ENCODE measurements at regions not wholly inside any gene's neighbourhood (a gene's known extent, or its start where the extent isn't known, plus 50 kb on each side); places are given as distances from the start of the nearest gene placed in this dataset.

GRCh38 chr2:118622108-118622507 is 225.3 kb downstream of the EN1 start:
- no peak for DNase-seq (ENCODE audit: low spot score)

GRCh38 chr2:118618279-118618678 is 229.2 kb downstream of the EN1 start:
- peaks cover 0 to 9% (median 2%) of the 10 kb centered on the region in 4 donors for H3K27me3 ChIP-seq (ENCODE audit: control insufficient read depth in 4 of 4, insufficient read depth in 4 of 4, low read length in 3 of 4)
- no peaks in the 10 kb centered on the region for H3K9me3 ChIP-seq (ENCODE audit: control insufficient read depth in 4 of 4, low read length in 3 of 4)
- no peak overlapping the region for H3K9ac ChIP-seq (ENCODE audit: low read depth in 1 of 2, low read length in 2 of 2)
- no peak overlapping the region for H3K4me3 ChIP-seq (ENCODE audit: low read depth in 1 of 3, low read length in 3 of 3)
- 69% methylated on average over 13 of the region's 13 CpGs for WGBS
- no peaks in the 10 kb centered on the region for H3K36me3 ChIP-seq (ENCODE audit: control insufficient read depth in 4 of 4, insufficient read depth in 3 of 4, low read depth in 1 of 4, low read length in 3 of 4)
- H3K4me1 ChIP-seq (ENCODE audit: control insufficient read depth in 4 of 4, insufficient read depth in 4 of 4, low read length in 3 of 4): no peaks in the 10 kb centered on the region
- H3K27ac ChIP-seq (ENCODE audit: low read depth in 1 of 2, low read length in 2 of 2): no peak overlapping the region
- no peak for TF ChIP-seq HNF4A (conservative IDR thresholded peaks at IDR 0.05)
- no peak for TF ChIP-seq GABPA (IDR thresholded peaks at IDR 0.05 in 1 of 2, conservative IDR thresholded peaks at IDR 0.05 in 1 of 2)
- TF ChIP-seq JUND (IDR thresholded peaks at IDR 0.05): no peak
- TF ChIP-seq MAX (IDR thresholded peaks at IDR 0.05): no peak
- TF ChIP-seq TAF1 (conservative IDR thresholded peaks at IDR 0.05): no peak
- no peak for TF ChIP-seq HNF4G (IDR thresholded peaks at IDR 0.05)
- TF ChIP-seq ZBTB33 (IDR thresholded peaks at IDR 0.05): no peak
- TF ChIP-seq ATF3 (IDR thresholded peaks at IDR 0.05): no peak
- TF ChIP-seq REST (IDR thresholded peaks at IDR 0.05): no peak
- no peak for TF ChIP-seq FOXA2 (IDR thresholded peaks at IDR 0.05)
- no peak for TF ChIP-seq YY1 (IDR thresholded peaks at IDR 0.05)
- no peak for TF ChIP-seq NR2F2 (IDR thresholded peaks at IDR 0.05)
- no peak for TF ChIP-seq RXRA (IDR thresholded peaks at IDR 0.05)
- TF ChIP-seq FOXA1 (IDR thresholded peaks at IDR 0.05): no peak
- TF ChIP-seq EGR1 (IDR thresholded peaks at IDR 0.05; ENCODE audit: low read depth in 2 of 2): no peak
- no peak for DNase-seq (ENCODE audit: low spot score)

More at GRCh38 chr2:118622108-118622507, 225.3 kb downstream of the EN1 start:
- TF ChIP-seq NR2F2 (IDR thresholded peaks at IDR 0.05) (no peak), TAF1 (conservative IDR thresholded peaks at IDR 0.05) (no peak), HNF4A (conservative IDR thresholded peaks at IDR 0.05) (no peak), SP1 (IDR thresholded peaks at IDR 0.05) (no peak), FOXA2 (IDR thresholded peaks at IDR 0.05) (no peak), EGR1 (IDR thresholded peaks at IDR 0.05; ENCODE audit: low read depth in 2 of 2) (no peak), CTCF (IDR thresholded peaks at IDR 0.05; ENCODE audit: low read depth, low read length, missing input control) (no peak), FOXA1 (IDR thresholded peaks at IDR 0.05) (no peak), RXRA (IDR thresholded peaks at IDR 0.05) (no peak), GABPA (IDR thresholded peaks at IDR 0.05 in 1 of 2, conservative IDR thresholded peaks at IDR 0.05 in 1 of 2) (no peak)
- 84% methylated on average over 3 of the region's 3 CpGs for WGBS
- Histone ChIP-seq H3K27ac (ENCODE audit: low read depth in 1 of 2, low read length in 2 of 2) (no peak overlapping the region), H3K9ac (ENCODE audit: low read depth in 1 of 2, low read length in 2 of 2) (no peak overlapping the region), H3K27me3 (ENCODE audit: control insufficient read depth in 4 of 4, insufficient read depth in 4 of 4, low read length in 3 of 4) (peaks cover 0 to 4% (median 2%) of the 10 kb centered on the region in 4 donors), H3K4me3 (ENCODE audit: low read depth in 1 of 3, low read length in 3 of 3) (no peak overlapping the region), H3K36me3 (ENCODE audit: control insufficient read depth in 4 of 4, insufficient read depth in 3 of 4, low read depth in 1 of 4, low read length in 3 of 4) (no peaks in the 10 kb centered on the region), H3K4me1 (ENCODE audit: control insufficient read depth in 4 of 4, insufficient read depth in 4 of 4, low read length in 3 of 4) (no peaks in the 10 kb centered on the region), H3K9me3 (ENCODE audit: control insufficient read depth in 4 of 4, low read length in 3 of 4) (no peaks in the 10 kb centered on the region)

Data from liver (tissue), 8 donors.